ENCODE measurements at regions not wholly inside any gene's neighbourhood (a gene's known extent, or its start where the extent isn't known, plus 50 kb on each side); places are given as distances from the start of the nearest gene placed in this dataset.

DNA sequence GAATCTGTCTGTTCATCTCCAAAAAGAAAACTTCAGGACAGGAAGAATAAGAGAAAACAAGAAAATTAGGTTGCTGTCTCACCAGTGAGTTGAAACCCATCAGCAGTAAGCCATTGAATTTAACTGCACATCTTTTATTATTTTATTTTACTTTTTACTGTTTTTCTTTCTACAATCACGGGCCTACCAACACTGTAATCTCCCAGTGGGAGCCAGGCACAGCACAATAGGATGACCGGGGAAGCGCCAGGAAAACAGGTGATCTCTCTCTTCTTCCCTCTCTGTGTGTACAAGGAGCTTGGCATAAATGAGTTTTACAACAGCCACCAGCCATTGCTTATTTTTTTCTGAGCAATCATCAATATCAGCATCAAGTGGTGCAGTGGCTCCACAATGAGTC is 113.1 kb upstream of the ESRRG start:
- Histone ChIP-seq H3K4me3 (ENCODE audit: low read length in 3 of 3) (no peak overlapping the region), H3K27me3 (ENCODE audit: control insufficient read depth, insufficient read depth, low read length) (no peaks in the 10 kb centered on the region), H3K9me3 (ENCODE audit: control insufficient read depth in 2 of 3, insufficient read depth in 1 of 3, low read length in 3 of 3) (no peaks in the 10 kb centered on the region), H3K27ac (ENCODE audit: low read depth in 2 of 2, low read length in 2 of 2) (no peak overlapping the region), H3K36me3 (ENCODE audit: control insufficient read depth in 2 of 3, insufficient read depth in 3 of 3, low read length in 3 of 3) (no peaks in the 10 kb centered on the region), H3K4me1 (ENCODE audit: control insufficient read depth in 2 of 3, insufficient read depth in 2 of 3, low read depth in 1 of 3, low read length in 3 of 3) (no peaks in the 10 kb centered on the region), H3K9ac (ENCODE audit: low read length in 3 of 3) (no peak overlapping the region)
- no peak for FAIRE-seq
- DNase-seq, result no peak
- intact Hi-C loops (cut with DNase I), result no loop called here
- TF ChIP-seq, protein P1, sequence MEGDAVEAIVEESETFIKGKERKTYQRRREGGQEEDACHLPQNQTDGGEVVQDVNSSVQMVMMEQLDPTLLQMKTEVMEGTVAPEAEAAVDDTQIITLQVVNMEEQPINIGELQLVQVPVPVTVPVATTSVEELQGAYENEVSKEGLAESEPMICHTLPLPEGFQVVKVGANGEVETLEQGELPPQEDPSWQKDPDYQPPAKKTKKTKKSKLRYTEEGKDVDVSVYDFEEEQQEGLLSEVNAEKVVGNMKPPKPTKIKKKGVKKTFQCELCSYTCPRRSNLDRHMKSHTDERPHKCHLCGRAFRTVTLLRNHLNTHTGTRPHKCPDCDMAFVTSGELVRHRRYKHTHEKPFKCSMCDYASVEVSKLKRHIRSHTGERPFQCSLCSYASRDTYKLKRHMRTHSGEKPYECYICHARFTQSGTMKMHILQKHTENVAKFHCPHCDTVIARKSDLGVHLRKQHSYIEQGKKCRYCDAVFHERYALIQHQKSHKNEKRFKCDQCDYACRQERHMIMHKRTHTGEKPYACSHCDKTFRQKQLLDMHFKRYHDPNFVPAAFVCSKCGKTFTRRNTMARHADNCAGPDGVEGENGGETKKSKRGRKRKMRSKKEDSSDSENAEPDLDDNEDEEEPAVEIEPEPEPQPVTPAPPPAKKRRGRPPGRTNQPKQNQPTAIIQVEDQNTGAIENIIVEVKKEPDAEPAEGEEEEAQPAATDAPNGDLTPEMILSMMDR (IDR thresholded peaks at IDR 0.05; ENCODE audit: borderline replicate concordance, extremely low read depth, insufficient read depth), result no peak

DNA sequence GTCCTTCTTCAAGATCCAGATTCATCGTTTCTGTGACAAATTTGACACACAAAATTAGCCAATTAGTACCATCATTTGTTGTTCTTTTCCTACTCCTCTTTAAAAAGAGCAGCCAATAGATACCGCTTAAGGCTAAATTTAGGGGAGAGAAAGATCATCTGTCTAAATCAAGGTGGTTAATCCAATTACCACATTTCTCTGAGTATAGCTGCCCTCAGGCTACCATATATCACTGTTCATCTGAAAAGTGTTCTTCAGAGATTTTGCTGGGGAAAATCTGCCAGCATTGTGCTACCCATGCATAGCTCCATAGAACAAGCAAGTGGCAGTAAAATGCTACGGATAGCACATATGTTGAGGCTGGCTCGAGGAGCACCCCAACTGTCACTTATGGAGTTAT is 110.3 kb upstream of the ESRRG start:
- Histone ChIP-seq H3K9me3 (ENCODE audit: control insufficient read depth in 2 of 3, insufficient read depth in 1 of 3, low read length in 3 of 3) (no peaks in the 10 kb centered on the region), H3K9ac (ENCODE audit: low read length in 3 of 3) (no peak overlapping the region), H3K4me3 (ENCODE audit: low read length in 3 of 3) (no peak overlapping the region), H3K4me1 (ENCODE audit: control insufficient read depth in 2 of 3, insufficient read depth in 2 of 3, low read depth in 1 of 3, low read length in 3 of 3) (no peaks in the 10 kb centered on the region), H3K27me3 (ENCODE audit: control insufficient read depth, insufficient read depth, low read length) (no peaks in the 10 kb centered on the region), H3K36me3 (ENCODE audit: control insufficient read depth in 2 of 3, insufficient read depth in 3 of 3, low read length in 3 of 3) (no peaks in the 10 kb centered on the region), H3K27ac (ENCODE audit: low read depth in 2 of 2, low read length in 2 of 2) (no peak overlapping the region)
- intact Hi-C loops (cut with DNase I), result no loop called here
- FAIRE-seq (no peak), DNase-seq (no peak)
- TF ChIP-seq, protein P1 (IDR thresholded peaks at IDR 0.05; ENCODE audit: borderline replicate concordance, extremely low read depth, insufficient read depth), result no peak

DNA sequence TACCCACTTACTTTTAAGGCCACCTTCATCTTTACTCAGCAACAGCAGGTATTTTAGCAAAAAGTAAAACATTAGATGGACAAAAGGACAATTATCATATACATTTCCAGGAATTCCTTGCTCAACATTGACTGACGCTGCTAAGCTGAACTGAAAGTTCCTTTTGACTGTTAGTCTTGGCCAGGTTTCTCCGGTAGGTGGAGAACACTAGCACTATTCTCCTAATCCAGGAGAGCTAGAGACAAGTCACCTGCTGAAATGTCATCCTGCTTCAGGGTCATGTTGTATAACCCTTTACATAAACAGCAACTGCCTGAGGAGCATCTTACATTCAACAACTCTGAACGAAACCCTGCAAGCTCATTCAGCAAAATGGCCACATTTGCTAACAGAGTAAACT is 109.0 kb upstream of the ESRRG start:
- no peaks in the 10 kb centered on the region for H3K27me3 ChIP-seq (ENCODE audit: control insufficient read depth, insufficient read depth, low read length)
- H3K27ac ChIP-seq (ENCODE audit: low read depth in 2 of 2, low read length in 2 of 2), result no peak overlapping the region
- H3K9me3 ChIP-seq (ENCODE audit: control insufficient read depth in 2 of 3, insufficient read depth in 1 of 3, low read length in 3 of 3), result no peaks in the 10 kb centered on the region
- FAIRE-seq (no peak), DNase-seq (no peak)
- intact Hi-C loops (cut with DNase I), result no loop called here
- H3K36me3 ChIP-seq (ENCODE audit: control insufficient read depth in 2 of 3, insufficient read depth in 3 of 3, low read length in 3 of 3), result no peaks in the 10 kb centered on the region
- no peaks in the 10 kb centered on the region for H3K4me1 ChIP-seq (ENCODE audit: control insufficient read depth in 2 of 3, insufficient read depth in 2 of 3, low read depth in 1 of 3, low read length in 3 of 3)
- TF ChIP-seq, protein P1 (IDR thresholded peaks at IDR 0.05; ENCODE audit: borderline replicate concordance, extremely low read depth, insufficient read depth), result no peak
- H3K4me3 ChIP-seq (ENCODE audit: low read length in 3 of 3), result no peak overlapping the region
- H3K9ac ChIP-seq (ENCODE audit: low read length in 3 of 3), result no peak overlapping the region

All from kidney (tissue), 13 donors.